Endothelial cell of umbilical vein (primary cell): ENCODE measurements at regions not wholly inside any gene's neighbourhood (a gene's known extent, or its start where the extent isn't known, plus 50 kb on each side); places are given as distances from the start of the nearest gene placed in this dataset.

Source experiments
- BruUV-seq: library from RNA; stranded (reverse); fragments of 400-500 nt; replicated peaks from 2 replicates; lab custom pipeline; 2021; lab: Mats Ljungman, UMichigan
- CTCF ChIA-PET: fragments of 300-600, 350-600 bp; sonication (Branson Sonifier 250); formaldehyde crosslinking; loops from one replicate; lab custom pipeline; 2021; ENCODE audit warnings: antibody characterized with exemption, inconsistent platforms; lab: Charles Lee
- POLR2A ChIA-PET: fragments of 300-600, 350-600 bp; sonication (Branson Sonifier 250); formaldehyde crosslinking; loops from one replicate; lab custom pipeline; 2021; ENCODE audit warnings: antibody characterized with exemption, inconsistent platforms; lab: Charles Lee
- DNase-seq: peaks from one replicate; pipeline ENCODE4 v3.0.0-alpha.2; 2011; ENCODE audit warnings: low read depth, low spot score
- FAIRE-seq: peaks from 2 replicates; lab custom pipeline; 2011; peaks lifted over from hg19 to GRCh38; lab: Jason Lieb, UNC
- H2AFZ ChIP-seq: 2 replicates; pipeline ENCODE4 v1.6.0; 2012; ENCODE audit warnings: low read depth, low read length, control low read depth, inconsistent platforms
- H3K27ac ChIP-seq: 2 replicates; pipeline ENCODE4 v1.5.1; 2011; ENCODE audit warnings: low read depth, mild to moderate bottlenecking, control low read depth, low read length, moderate library complexity; ENCODE audit not compliant: insufficient read depth
- H3K27me3 ChIP-seq, 2 experiments: 2 replicates each; pipeline versions ENCODE4 v1.6.0 to v1.6.1; 2011; ENCODE audit warnings: low read length in 2 of 2, mixed read lengths in 1 of 2; ENCODE audit not compliant: control insufficient read depth in 2 of 2, insufficient read depth in 2 of 2
- H3K36me3 ChIP-seq, 2 experiments: 2 replicates in 1 of 2; 3 replicates in 1 of 2; pipeline ENCODE4 v1.5.1; 2011; ENCODE audit warnings: low read length in 2 of 2, mild to moderate bottlenecking in 1 of 2, moderate library complexity in 1 of 2; ENCODE audit not compliant: control insufficient read depth in 2 of 2, insufficient read depth in 2 of 2; ENCODE audit errors: extremely low read depth in 1 of 2
- H3K4me1 ChIP-seq: 3 replicates; pipeline ENCODE4 v1.5.1; 2011; ENCODE audit warnings: mild to moderate bottlenecking, low read length; ENCODE audit not compliant: control insufficient read depth, insufficient read depth; ENCODE audit errors: extremely low read depth
- H3K4me2 ChIP-seq: 2 replicates; pipeline ENCODE4 v1.6.1; 2011; ENCODE audit warnings: low read length, control low read depth, mixed read lengths; ENCODE audit not compliant: insufficient read depth
- H3K4me3 ChIP-seq, 3 experiments: fragments of 200-600 bp in 1 of 3; sonication (generic), shearing (Covaris generic) in 1 of 3; replicated peaks in 1 of 3; 2 replicates each; pipeline ENCODE4 v1.5.1; 2011 to 2016; ENCODE audit warnings: control low read depth in 3 of 3, low read length in 3 of 3, mild to moderate bottlenecking in 2 of 3, inconsistent platforms in 1 of 3, low read depth in 1 of 3, moderate library complexity in 1 of 3; ENCODE audit not compliant: insufficient read depth in 1 of 3
- H3K79me2 ChIP-seq: 2 replicates; pipeline ENCODE4 v1.6.0; 2012; ENCODE audit warnings: low read length, inconsistent platforms; ENCODE audit not compliant: control insufficient read depth, insufficient read depth
- H3K9ac ChIP-seq: replicated peaks from 2 replicates; pipeline ENCODE3; 2011; ENCODE audit warnings: low read length, control low read depth; ENCODE audit not compliant: insufficient read depth; ENCODE audit errors: extremely low read depth
- H3K9me1 ChIP-seq: replicated peaks from 3 replicates; pipeline ENCODE4 v1.6.0; 2011; ENCODE audit warnings: mild to moderate bottlenecking, low read length; ENCODE audit not compliant: control insufficient read depth, insufficient read depth; ENCODE audit errors: extremely low read depth
- H3K9me3 ChIP-seq: replicated peaks from 2 replicates; pipeline ENCODE4 v1.5.1; 2012; ENCODE audit warnings: low read length, inconsistent platforms; ENCODE audit not compliant: control insufficient read depth, insufficient read depth
- H4K20me1 ChIP-seq: replicated peaks from 2 replicates; pipeline ENCODE3; 2011; ENCODE audit warnings: mild to moderate bottlenecking, low read length; ENCODE audit not compliant: control insufficient read depth, insufficient read depth; ENCODE audit errors: extremely low read depth
- CTCF ChIP-seq, 2 donors: IDR thresholded peaks; 1 replicate in 1 of 2; 2 replicates in 1 of 2; pipeline ENCODE4 v1.5.1; 2011; ENCODE audit warnings: low read length in 2 of 2, mild to moderate bottlenecking in 2 of 2, moderate library complexity in 2 of 2, control low read depth in 1 of 2, inconsistent platforms in 1 of 2, low read depth in 1 of 2; ENCODE audit not compliant: insufficient read depth in 1 of 2; ENCODE audit errors: extremely low read depth in 1 of 2
- FOS ChIP-seq: IDR thresholded peaks from 2 replicates; pipeline ENCODE4 v1.6.1; 2011; ENCODE audit warnings: mild to moderate bottlenecking, low read length, moderate library complexity, borderline replicate concordance; ENCODE audit not compliant: insufficient read depth
- GATA2 ChIP-seq: IDR thresholded peaks from 2 replicates; pipeline ENCODE4 v1.7.0; 2011; ENCODE audit warnings: low read depth, mild to moderate bottlenecking, moderate library complexity, mixed read lengths, low read length; ENCODE audit not compliant: insufficient read length, insufficient read depth
- MAX ChIP-seq: IDR thresholded peaks from 2 replicates; pipeline ENCODE4 v1.6.1; 2011; ENCODE audit not compliant: insufficient read depth, insufficient read length
- POLR2A ChIP-seq: IDR thresholded peaks from 2 replicates; pipeline ENCODE4 v1.6.1; 2012; ENCODE audit warnings: low read depth, mild to moderate bottlenecking, control low read depth, low read length
- POLR2AphosphoS5 ChIP-seq: IDR thresholded peaks from 2 replicates; pipeline ENCODE4 v1.6.1; 2012; ENCODE audit warnings: low read depth, mild to moderate bottlenecking, control low read depth, low read length, moderate library complexity; ENCODE audit not compliant: insufficient read depth
- dilution Hi-C: fragments of 300-500 bp; cut with MboI; formaldehyde crosslinking; loops from one replicate; pipeline ENCODE4 v1.15.0; 2019; ENCODE audit warnings: low sequenced_read_pairs; ENCODE audit not compliant: extremely low pct_ligation_motif_present
- intact Hi-C: fragments of 100-400 bp; cut with micrococcal nuclease; formaldehyde crosslinking; loops from one replicate; pipeline ENCODE4 v1.10.0; 2022

GRCh38 chr3:39721076-39721475 is 88.3 kb upstream of the MYRIP start:
- H2AFZ ChIP-seq: peak overlapping the region; percentile 28

More at GRCh38 chr3:39721076-39721475, 88.3 kb upstream of the MYRIP start:
- Histone ChIP-seq H3K4me1 (no peaks in the 10 kb centered on the region), H3K9ac (no peak overlapping the region), H4K20me1 (no peaks in the 10 kb centered on the region), H3K27ac (no peak overlapping the region), H3K4me3 (no peak overlapping the region), H3K27me3 (no peaks in the 10 kb centered on the region), H3K79me2 (no peaks in the 10 kb centered on the region), H3K9me3 (no peaks in the 10 kb centered on the region), H3K9me1 (no peaks in the 10 kb centered on the region), H3K36me3 (no peaks in the 10 kb centered on the region), H3K4me2 (no peak overlapping the region)
- no TSS peak for BruUV-seq
- FAIRE-seq (peak; percentile 12), DNase-seq (no peak)
- intact Hi-C loops (no loop called here), dilution Hi-C loops (no loop called here)
- TF ChIP-seq POLR2AphosphoS5 (no peak), CTCF (IDR thresholded peaks at IDR 0.05; ENCODE audit: extremely low read depth in 1 of 2, insufficient read depth in 1 of 2, low read depth in 1 of 2, low read length in 2 of 2) (no peak), FOS (no peak), MAX (no peak), GATA2 (no peak), POLR2A (no peak)
- POLR2A ChIA-PET: no interaction called here
- CTCF ChIA-PET: no interaction called here
